GM13977 (cell line): ENCODE measurements at regions not wholly inside any gene's neighbourhood (a gene's known extent, or its start where the extent isn't known, plus 50 kb on each side); places are given as distances from the start of the nearest gene placed in this dataset.

Experiments used
- DNase-seq: peaks from one replicate; pipeline ENCODE4 v3.0.0; 2012; ENCODE audit warnings: low spot score
- in situ Hi-C: fragments of 300-500 bp; cut with MboI; formaldehyde crosslinking; loops from one replicate; pipeline ENCODE4 v1.12.0; 2022; ENCODE audit warnings: low sequenced_read_pairs, low pct_unique_long_range_greater_than_20kb, mixed read lengths, inconsistent platforms; ENCODE audit not compliant: unreplicated experiment
- TF ChIP-seq, protein P1 (sequence below): IDR thresholded peaks from 2 replicates; pipeline ENCODE4 v1.5.1; 2012; ENCODE audit warnings: mild to moderate bottlenecking, control low read depth; ENCODE audit not compliant: insufficient read depth; ENCODE audit errors: extremely low read depth, missing control alignments

DNA sequence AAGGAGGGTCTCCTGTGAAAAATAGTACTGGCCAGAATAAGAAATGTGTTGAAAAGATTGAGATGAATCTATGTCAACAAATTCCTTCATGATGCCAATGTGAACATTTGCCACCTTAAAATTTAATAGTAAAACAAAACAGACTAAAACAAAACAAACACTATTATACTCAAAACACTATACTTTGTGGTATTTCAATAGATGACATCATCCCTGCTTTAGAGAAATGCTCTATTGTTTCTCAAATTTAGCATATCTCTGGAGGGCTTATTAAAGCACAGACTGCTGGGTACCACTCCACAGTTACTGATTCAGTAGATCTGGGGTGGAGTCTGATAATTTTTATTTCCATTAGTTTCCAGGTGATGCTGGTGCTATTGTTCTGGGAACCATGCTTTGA is 579.4 kb upstream of the FAM98A start:
- in situ Hi-C loops: no loop called here
- no peak for DNase-seq
- TF ChIP-seq, protein P1, sequence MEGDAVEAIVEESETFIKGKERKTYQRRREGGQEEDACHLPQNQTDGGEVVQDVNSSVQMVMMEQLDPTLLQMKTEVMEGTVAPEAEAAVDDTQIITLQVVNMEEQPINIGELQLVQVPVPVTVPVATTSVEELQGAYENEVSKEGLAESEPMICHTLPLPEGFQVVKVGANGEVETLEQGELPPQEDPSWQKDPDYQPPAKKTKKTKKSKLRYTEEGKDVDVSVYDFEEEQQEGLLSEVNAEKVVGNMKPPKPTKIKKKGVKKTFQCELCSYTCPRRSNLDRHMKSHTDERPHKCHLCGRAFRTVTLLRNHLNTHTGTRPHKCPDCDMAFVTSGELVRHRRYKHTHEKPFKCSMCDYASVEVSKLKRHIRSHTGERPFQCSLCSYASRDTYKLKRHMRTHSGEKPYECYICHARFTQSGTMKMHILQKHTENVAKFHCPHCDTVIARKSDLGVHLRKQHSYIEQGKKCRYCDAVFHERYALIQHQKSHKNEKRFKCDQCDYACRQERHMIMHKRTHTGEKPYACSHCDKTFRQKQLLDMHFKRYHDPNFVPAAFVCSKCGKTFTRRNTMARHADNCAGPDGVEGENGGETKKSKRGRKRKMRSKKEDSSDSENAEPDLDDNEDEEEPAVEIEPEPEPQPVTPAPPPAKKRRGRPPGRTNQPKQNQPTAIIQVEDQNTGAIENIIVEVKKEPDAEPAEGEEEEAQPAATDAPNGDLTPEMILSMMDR: no peak

DNA sequence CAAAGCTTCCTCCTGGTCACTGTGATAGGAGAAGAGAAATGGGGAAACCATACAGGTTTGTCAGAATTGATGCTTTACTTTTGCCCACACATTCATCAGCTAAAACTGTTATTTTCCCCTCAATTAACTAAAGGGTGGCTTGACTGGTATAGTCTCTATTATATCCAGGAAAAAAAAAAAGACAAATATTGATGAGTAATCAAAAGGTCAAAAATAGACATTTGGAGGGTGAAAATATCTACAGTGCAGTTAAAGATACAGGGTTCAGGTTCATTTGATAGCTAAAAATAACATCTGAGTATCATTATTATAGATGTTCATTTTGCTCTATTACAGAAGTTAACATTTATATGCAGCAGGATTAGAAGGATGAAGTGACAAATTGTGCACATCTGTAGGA is 577.6 kb upstream of the FAM98A start:
- DNase-seq: no peak
- TF ChIP-seq, protein P1: no peak
- in situ Hi-C loops: no loop called here

DNA sequence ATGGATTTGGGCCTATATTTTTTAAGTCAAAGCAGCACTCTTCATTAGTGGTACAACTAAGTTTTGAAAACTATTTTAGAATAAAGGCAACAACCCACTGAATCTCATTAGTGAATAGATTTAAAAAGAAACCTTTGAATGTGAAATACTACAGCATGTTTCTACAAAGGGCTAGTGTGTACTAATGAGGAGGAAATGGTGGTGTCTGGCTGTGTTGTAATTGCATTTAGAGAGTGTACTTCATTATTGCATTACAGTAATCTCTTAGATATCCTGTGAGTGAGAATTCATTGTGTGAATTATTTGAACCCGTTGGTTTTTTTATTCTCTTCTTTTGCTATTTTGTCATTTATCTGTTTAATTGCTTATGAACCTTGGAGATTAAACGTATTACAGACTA is 575.4 kb upstream of the FAM98A start:
- TF ChIP-seq, protein P1: no peak
- DNase-seq: no peak
- in situ Hi-C loops: no loop called here

DNA sequence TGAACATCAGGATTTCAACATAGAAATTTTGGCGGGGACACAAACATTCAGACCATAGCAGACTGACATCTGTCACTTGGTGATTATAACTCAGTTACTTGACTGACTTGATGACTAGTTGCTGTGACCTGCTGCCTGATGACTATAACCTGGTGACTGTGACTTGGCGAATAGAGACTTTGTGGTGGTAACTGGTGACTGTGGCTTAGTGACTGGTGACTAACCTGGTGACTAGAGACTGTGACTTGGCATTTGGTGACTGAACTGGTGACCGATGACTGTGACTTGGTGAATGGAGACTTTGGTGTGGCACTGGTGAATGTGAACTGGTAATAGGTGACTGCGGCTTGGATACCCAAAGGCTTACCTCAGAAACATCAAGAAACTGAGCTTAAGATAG is 563.1 kb upstream of the FAM98A start:
- in situ Hi-C loops: no loop called here
- TF ChIP-seq, protein P1: no peak

DNA sequence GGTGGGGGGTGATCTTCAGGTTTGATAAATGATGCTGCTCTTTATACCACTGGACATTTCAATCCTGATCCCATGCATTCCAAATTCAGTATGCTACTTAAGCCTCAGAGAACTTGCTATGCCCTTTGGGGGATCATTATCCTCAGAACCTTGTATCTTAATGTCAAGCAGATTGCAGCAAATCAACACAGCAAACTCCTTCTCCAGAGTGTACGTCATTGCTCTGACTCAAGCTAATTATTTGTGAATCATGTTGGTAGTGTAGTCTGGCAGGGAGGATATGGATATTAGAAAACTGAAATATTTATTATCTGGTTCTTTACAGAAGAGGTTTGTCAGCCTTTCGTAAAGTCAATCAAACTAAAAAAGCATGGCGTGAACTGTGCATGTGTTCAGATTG is 562.5 kb upstream of the FAM98A start:
- DNase-seq: no peak
- TF ChIP-seq, protein P1: no peak
- in situ Hi-C loops: no loop called here

More for the DNA sequence above, 563.1 kb upstream of the FAM98A start:
- no peak for DNase-seq

DNA sequence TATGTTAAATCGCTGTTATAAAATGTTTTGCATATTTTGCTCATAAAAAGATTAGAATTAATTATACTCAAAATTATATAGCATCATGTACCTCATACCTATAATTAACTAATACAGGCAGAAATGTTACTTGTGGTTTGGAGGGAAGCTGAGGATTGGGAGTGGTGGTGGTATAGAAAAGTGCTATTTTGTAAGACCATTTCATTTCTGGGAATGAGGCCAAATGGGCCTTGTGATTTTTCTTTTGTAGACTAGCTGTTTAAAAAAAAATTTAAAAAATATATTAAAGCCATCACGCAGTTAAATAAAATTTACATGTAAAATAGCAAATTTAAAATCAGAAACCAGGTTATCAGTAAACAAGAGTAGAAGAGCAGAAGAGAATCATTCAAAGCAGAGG is 560.8 kb upstream of the FAM98A start:
- no peak for DNase-seq
- TF ChIP-seq, protein P1: no peak
- in situ Hi-C loops: no loop called here

DNA sequence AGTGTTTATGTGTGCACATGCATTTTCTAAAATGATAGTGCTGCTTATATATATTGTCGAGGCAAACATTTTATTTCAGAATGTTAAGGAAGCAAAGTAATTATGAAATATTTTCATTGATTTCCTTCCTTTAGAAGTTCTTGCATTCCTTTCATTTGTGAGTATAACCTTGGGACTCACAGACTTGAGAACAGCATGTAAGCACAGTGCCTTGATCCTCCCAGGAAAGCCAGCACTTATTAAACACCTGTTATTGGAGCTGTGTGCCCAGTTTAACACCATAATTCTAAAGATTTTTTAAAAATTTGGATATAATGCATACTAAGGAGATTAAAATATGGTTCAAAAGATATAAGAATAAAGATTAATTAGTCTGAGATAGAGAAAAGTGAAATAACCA is 554.4 kb upstream of the FAM98A start:
- no peak for DNase-seq
- TF ChIP-seq, protein P1: no peak
- in situ Hi-C loops: no loop called here
